Testis (tissue), 2 donors: ENCODE measurements at regions not wholly inside any gene's neighbourhood (a gene's known extent, or its start where the extent isn't known, plus 50 kb on each side); places are given as distances from the start of the nearest gene placed in this dataset.

Experiments used
- DNase-seq: peaks from one replicate; pipeline ENCODE4 v3.0.0-alpha.2; 2019
- H3K27ac ChIP-seq, 2 donors: fragments of 200-600 bp; sonication (generic); one replicate each; pipeline ENCODE4 v1.5.1; 2019
- H3K27me3 ChIP-seq: fragments of 200-600 bp; sonication (generic); one replicate; pipeline ENCODE4 v1.5.1; 2019
- H3K36me3 ChIP-seq: fragments of 200-600 bp; sonication (generic); one replicate; pipeline ENCODE4 v1.5.1; 2017; ENCODE audit warnings: low read depth; ENCODE audit errors: missing control alignments
- H3K4me1 ChIP-seq: fragments of 200-600 bp; sonication (generic); one replicate; pipeline ENCODE4 v1.5.1; 2019
- H3K4me3 ChIP-seq, 2 donors: fragments of 200-600 bp; sonication (generic); one replicate each; pipeline ENCODE4 v1.5.1; 2017 to 2019
- H3K9me3 ChIP-seq: fragments of 200-600 bp; sonication (generic); one replicate; pipeline ENCODE4 v1.5.1; 2017
- CTCF ChIP-seq, 3 experiments: fragments of 450-650 bp in 2 of 3; fragments of 200-600 bp in 1 of 3; sonication (generic) in 1 of 3; IDR thresholded peaks; one replicate each; pipeline ENCODE4 v1.5.1; 2016 to 2019; ENCODE audit warnings: antibody characterized with exemption in 3 of 3, mild to moderate bottlenecking in 2 of 3, moderate library complexity in 1 of 3
- POLR2A ChIP-seq: fragments of 450-650 bp; IDR thresholded peaks from one replicate; pipeline ENCODE4 v1.6.1; 2017; ENCODE audit warnings: antibody characterized with exemption, mild to moderate bottlenecking, moderate library complexity
- WGBS, 2 donors: methylation state at CpG; one replicate each; pipeline ENCODE4 v1.1.5; 2018; 5-methylcytosine and 5-hydroxymethylcytosine counted together
- intact Hi-C: fragments of 100-400 bp; cut with DNase I; formaldehyde crosslinking; loops from one replicate; pipeline ENCODE4 v1.15.1; 2023; ENCODE audit warnings: low total_unique reads

GRCh38 chr2:195457873-195458272 is 199.2 kb upstream of the SLC39A10 start:
- Histone ChIP-seq H3K4me3 (no peak overlapping the region), H3K9me3 (no peaks in the 10 kb centered on the region), H3K4me1 (no peaks in the 10 kb centered on the region), H3K27ac (no peak overlapping the region), H3K27me3 (no peaks in the 10 kb centered on the region), H3K36me3 (no peaks in the 10 kb centered on the region)
- TF ChIP-seq CTCF (IDR thresholded peaks at IDR 0.05) (no peak), POLR2A (no peak)
- DNase-seq, result no peak
- intact Hi-C loops, result no loop called here

GRCh38 chr2:195456771-195457170 is 200.3 kb upstream of the SLC39A10 start:
- Histone ChIP-seq H3K36me3 (no peaks in the 10 kb centered on the region), H3K4me1 (no peaks in the 10 kb centered on the region), H3K9me3 (no peaks in the 10 kb centered on the region), H3K27ac (no peak overlapping the region), H3K27me3 (no peaks in the 10 kb centered on the region), H3K4me3 (no peak overlapping the region)
- 37 to 47% methylated on average over 2 of the region's 2 CpGs for WGBS, 2 donors
- TF ChIP-seq POLR2A (no peak), CTCF (IDR thresholded peaks at IDR 0.05) (no peak)
- intact Hi-C loops, result no loop called here
- no peak for DNase-seq

- DNase-seq, result no peak
- H3K4me3 ChIP-seq, result no peak overlapping the region
- no peaks in the 10 kb centered on the region for H3K27me3 ChIP-seq
- no peak for TF ChIP-seq CTCF (IDR thresholded peaks at IDR 0.05)
- no peak for TF ChIP-seq POLR2A
- no peaks in the 10 kb centered on the region for H3K9me3 ChIP-seq
- WGBS, 2 donors, result 69 to 84% methylated on average over 4 of the region's 4 CpGs
- intact Hi-C loops, result no loop called here
- no peaks in the 10 kb centered on the region for H3K36me3 ChIP-seq
- H3K27ac ChIP-seq, result no peak overlapping the region
- no peaks in the 10 kb centered on the region for H3K4me1 ChIP-seq
These were observed 205.9 kb upstream of the SLC39A10 start for GRCh38 chr2:195451160-195451559.

GRCh38 chr2:195450552-195451113 is 206.4 kb upstream of the SLC39A10 start:
- no peak overlapping the region for H3K27ac ChIP-seq
- intact Hi-C loops, result no loop called here
- H3K4me1 ChIP-seq, result no peaks in the 10 kb centered on the region
- no peak for TF ChIP-seq POLR2A
- WGBS, 2 donors, result 58 to 61% methylated on average over 3 of the region's 3 CpGs
- no peaks in the 10 kb centered on the region for H3K27me3 ChIP-seq
- no peaks in the 10 kb centered on the region for H3K9me3 ChIP-seq
- no peak for DNase-seq
- no peak overlapping the region for H3K4me3 ChIP-seq
- no peaks in the 10 kb centered on the region for H3K36me3 ChIP-seq

GRCh38 chr2:195447323-195447975 is 209.6 kb upstream of the SLC39A10 start:
- 78 to 86% methylated on average over 5 of the region's 5 CpGs for WGBS, 2 donors
- no peaks in the 10 kb centered on the region for H3K4me1 ChIP-seq
- H3K4me3 ChIP-seq, result no peak overlapping the region
- H3K9me3 ChIP-seq, result no peaks in the 10 kb centered on the region
- H3K36me3 ChIP-seq, result no peaks in the 10 kb centered on the region
- TF ChIP-seq CTCF (IDR thresholded peaks at IDR 0.05) (no peak), POLR2A (no peak)
- DNase-seq, result no peak
- intact Hi-C loops, result no loop called here
- no peaks in the 10 kb centered on the region for H3K27me3 ChIP-seq
- H3K27ac ChIP-seq, result no peak overlapping the region
